Ascending aorta (tissue), 2 donors: ENCODE measurements at regions not wholly inside any gene's neighbourhood (a gene's known extent, or its start where the extent isn't known, plus 50 kb on each side); places are given as distances from the start of the nearest gene placed in this dataset.

Source experiments
- DNase-seq, 2 donors: peaks; one replicate each; pipeline ENCODE4 v3.0.0-alpha.2; 2019; ENCODE audit warnings: low spot score in 2 of 2
- H3K27ac ChIP-seq, 2 donors: fragments of 200-600 bp; sonication (generic); one replicate each; pipeline ENCODE4 v1.5.1; 2016 to 2017; ENCODE audit warnings: mild to moderate bottlenecking in 1 of 2
- H3K27me3 ChIP-seq: fragments of 200-600 bp; sonication (generic); one replicate; pipeline ENCODE4 v1.5.1; 2017
- H3K36me3 ChIP-seq, 2 donors: fragments of 200-600 bp; sonication (generic); one replicate each; pipeline ENCODE4 v1.5.1; 2016
- H3K4me1 ChIP-seq, 2 donors: fragments of 200-600 bp; sonication (generic); one replicate each; pipeline ENCODE4 v1.5.1; 2016 to 2017; ENCODE audit warnings: mild to moderate bottlenecking in 1 of 2
- H3K4me3 ChIP-seq, 2 donors: fragments of 200-600 bp; sonication (generic); one replicate each; pipeline ENCODE4 v1.5.1; 2016 to 2017; ENCODE audit warnings: mild to moderate bottlenecking in 1 of 2
- H3K9me3 ChIP-seq, 2 donors: fragments of 200-600 bp; sonication (generic); one replicate each; pipeline ENCODE4 v1.5.1; 2016
- CTCF ChIP-seq, 3 experiments: fragments of 200-600 bp in 2 of 3; fragments of 450-650 bp in 1 of 3; sonication (generic) in 2 of 3; IDR thresholded peaks; one replicate each; pipeline ENCODE4 v1.5.1; 2016 to 2019; ENCODE audit warnings: antibody characterized with exemption in 3 of 3, mild to moderate bottlenecking in 1 of 3, moderate library complexity in 1 of 3
- intact Hi-C: fragments of 100-400 bp; cut with DNase I; formaldehyde crosslinking; loops from one replicate; pipeline ENCODE4 v1.15.1; 2023

- Histone ChIP-seq H3K27ac (no peak overlapping the region), H3K4me3 (no peak overlapping the region), H3K4me1 (peaks cover 0 to 12% of the 10 kb centered on the region in 2 donors), H3K36me3 (no peaks in the 10 kb centered on the region), H3K27me3 (no peaks in the 10 kb centered on the region), H3K9me3 (no peaks in the 10 kb centered on the region)
- no peak for DNase-seq
- TF ChIP-seq CTCF (IDR thresholded peaks at IDR 0.05), result no peak
- intact Hi-C loops, result no loop called here
Observed at GRCh38 chr9:108724652-108725051, 131.1 kb downstream of the ACTL7B start.

GRCh38 chr9:108724122-108724521 is 131.7 kb downstream of the ACTL7B start:
- intact Hi-C loops, result no loop called here
- no peak for DNase-seq
- Histone ChIP-seq H3K9me3 (no peaks in the 10 kb centered on the region), H3K36me3 (no peaks in the 10 kb centered on the region), H3K4me3 (no peak overlapping the region), H3K27ac (no peak overlapping the region), H3K4me1 (peaks cover 0 to 12% of the 10 kb centered on the region in 2 donors), H3K27me3 (no peaks in the 10 kb centered on the region)
- no peak for TF ChIP-seq CTCF (IDR thresholded peaks at IDR 0.05)

GRCh38 chr9:108722396-108722795 is 133.4 kb downstream of the ACTL7B start:
- no peaks in the 10 kb centered on the region for H3K27me3 ChIP-seq
- H3K36me3 ChIP-seq, result no peaks in the 10 kb centered on the region
- H3K4me1 ChIP-seq, result peaks cover 0 to 8% of the 10 kb centered on the region in 2 donors
- intact Hi-C loops, result no loop called here
- H3K4me3 ChIP-seq, result no peak overlapping the region
- H3K27ac ChIP-seq, result no peak overlapping the region
- no peak for TF ChIP-seq CTCF (IDR thresholded peaks at IDR 0.05)
- peak; percentile 12 to 77 for DNase-seq
- no peaks in the 10 kb centered on the region for H3K9me3 ChIP-seq

- intact Hi-C loops, result no loop called here
- no peak for TF ChIP-seq CTCF (IDR thresholded peaks at IDR 0.05)
- no peak overlapping the region for H3K27ac ChIP-seq
- H3K4me1 ChIP-seq, result peaks cover 0 to 4% of the 10 kb centered on the region in 2 donors
- no peaks in the 10 kb centered on the region for H3K9me3 ChIP-seq
- no peaks in the 10 kb centered on the region for H3K27me3 ChIP-seq
- no peaks in the 10 kb centered on the region for H3K36me3 ChIP-seq
- no peak overlapping the region for H3K4me3 ChIP-seq
- no peak for DNase-seq
Observed at GRCh38 chr9:108720191-108720642, 135.6 kb downstream of the ACTL7B start.

GRCh38 chr9:108710424-108710823 is 145.4 kb downstream of the ACTL7B start:
- Histone ChIP-seq H3K36me3 (no peaks in the 10 kb centered on the region), H3K4me1 (no peaks in the 10 kb centered on the region), H3K4me3 (no peak overlapping the region), H3K27me3 (no peaks in the 10 kb centered on the region), H3K27ac (no peak overlapping the region), H3K9me3 (no peaks in the 10 kb centered on the region)
- no peak for TF ChIP-seq CTCF (IDR thresholded peaks at IDR 0.05)
- no peak for DNase-seq
- intact Hi-C loops, result no loop called here

- H3K9me3 ChIP-seq, result no peaks in the 10 kb centered on the region
- no peak overlapping the region for H3K4me3 ChIP-seq
- TF ChIP-seq CTCF (IDR thresholded peaks at IDR 0.05), result no peak
- intact Hi-C loops, result no loop called here
- no peak for DNase-seq
- H3K27ac ChIP-seq, result no peak overlapping the region
- H3K4me1 ChIP-seq, result no peaks in the 10 kb centered on the region
- no peaks in the 10 kb centered on the region for H3K36me3 ChIP-seq
- H3K27me3 ChIP-seq, result no peaks in the 10 kb centered on the region
Observed at GRCh38 chr9:108709997-108710396, 145.8 kb downstream of the ACTL7B start.
